ENCODE measurements at regions not wholly inside any gene's neighbourhood (a gene's known extent, or its start where the extent isn't known, plus 50 kb on each side); places are given as distances from the start of the nearest gene placed in this dataset.
"Not testable (repeated sequence)": the region's sequence is repeated elsewhere in the genome, so short reads cannot be mapped to it uniquely, and the experiment has no call there.

GRCh38 chr18:70636991-70637390 is 348.1 kb downstream of the SOCS6 start:
- no peak for DNase-seq

DNA sequence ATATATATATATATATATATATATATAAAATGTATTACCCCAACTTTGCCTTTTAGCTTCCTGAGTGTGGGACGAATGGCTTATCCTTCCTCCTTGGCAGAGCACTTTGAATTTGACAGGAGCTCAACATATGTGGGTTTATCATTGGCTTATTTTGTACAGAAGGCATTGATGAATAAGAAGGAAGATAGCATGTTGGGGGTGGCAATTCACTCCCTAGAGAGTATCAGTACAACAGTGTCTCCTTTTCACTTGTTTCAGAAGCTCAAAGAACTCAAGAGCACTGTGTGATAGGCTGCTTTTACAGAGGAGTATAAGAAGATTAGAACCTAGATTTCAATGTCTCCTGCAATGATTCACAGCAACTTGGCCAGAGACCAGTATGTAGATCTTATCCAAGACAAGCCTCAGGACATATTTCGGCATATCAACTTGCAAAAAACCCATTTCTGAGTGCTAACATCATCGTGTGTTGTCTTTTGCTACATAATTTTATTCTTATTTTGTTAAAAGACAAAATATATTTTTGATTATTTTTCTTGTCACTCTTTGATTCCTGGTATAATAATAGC is 345.8 kb downstream of the SOCS6 start:
- DNase-seq: no peak

GRCh38 chr18:70627182-70627802 is 338.4 kb downstream of the SOCS6 start:
- DNase-seq: no peak

DNA sequence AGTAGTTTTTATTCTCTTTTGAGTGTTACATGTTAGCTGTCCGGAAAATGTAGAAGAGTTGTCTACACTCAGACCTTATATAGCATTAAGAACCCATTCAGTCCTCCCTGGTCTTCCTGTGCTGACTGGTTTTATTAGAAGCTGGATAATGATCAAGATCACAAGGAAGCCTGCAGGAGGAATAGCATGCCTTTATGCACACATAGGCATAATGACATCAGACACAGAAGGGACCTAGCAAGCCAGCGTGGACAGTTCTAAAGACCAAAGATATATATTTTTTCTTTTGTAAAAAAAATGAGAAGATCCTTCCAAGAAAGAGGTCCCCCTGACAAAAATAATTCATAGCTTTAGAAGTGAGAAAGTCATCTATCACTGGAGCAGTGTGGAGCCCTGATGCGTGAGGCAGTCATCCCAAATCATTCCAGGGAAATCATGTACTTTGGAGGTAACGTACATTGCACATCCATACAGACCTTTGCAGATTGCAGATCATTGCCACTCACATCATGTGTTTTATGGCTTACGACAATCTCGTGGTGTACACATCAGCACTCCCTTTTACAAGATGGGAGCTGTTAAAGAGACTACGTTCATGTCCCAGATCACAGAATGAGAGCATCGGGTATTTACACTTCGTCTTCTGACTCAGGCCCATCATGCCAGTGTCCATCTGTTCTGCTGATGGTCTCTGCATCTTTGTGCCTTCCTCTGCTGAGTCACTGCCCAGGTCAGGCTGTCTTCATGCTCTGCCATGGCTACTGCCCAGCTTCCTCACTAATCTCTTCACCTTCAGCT is 334.0 kb downstream of the SOCS6 start:
- no peak for DNase-seq

GRCh38 chr18:70621710-70622109 is 332.9 kb downstream of the SOCS6 start:
- peak; percentile 63 for DNase-seq

GRCh38 chr18:70620837-70621612 is 332.2 kb downstream of the SOCS6 start:
- DNase-seq: no peak

DNA sequence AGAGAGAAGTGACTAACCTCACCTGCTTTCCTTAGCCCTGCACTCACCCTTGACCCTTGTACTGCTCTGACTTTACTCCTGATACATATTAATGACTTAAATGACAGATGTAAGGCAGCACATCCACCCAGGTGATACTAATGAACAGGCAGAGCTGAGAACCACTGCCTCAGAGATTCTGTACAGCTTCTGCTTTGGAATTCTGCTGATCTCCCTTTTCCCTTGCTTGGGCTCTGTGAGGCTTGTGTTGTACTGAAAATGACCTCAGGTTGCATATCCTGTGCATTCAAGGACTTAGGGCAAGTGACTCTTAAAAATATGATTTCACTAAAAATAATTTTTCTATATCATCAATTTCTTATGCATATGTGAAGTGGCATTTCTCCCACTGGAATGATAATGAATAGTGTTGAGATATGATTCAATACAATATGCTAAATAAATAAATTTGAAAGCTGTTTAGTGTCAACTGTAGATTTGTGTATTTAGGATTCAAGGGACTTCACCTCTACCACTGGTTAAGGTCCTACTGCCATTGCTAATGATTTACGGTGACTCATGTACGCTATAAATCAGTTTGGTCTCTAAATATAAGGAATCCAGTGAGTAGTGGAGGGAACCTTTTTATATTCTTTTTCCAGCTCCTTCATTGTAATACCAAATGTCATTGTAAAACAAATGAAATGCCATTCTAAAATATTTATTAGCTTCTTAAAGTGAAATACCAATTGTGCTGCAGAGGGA is 328.3 kb downstream of the SOCS6 start:
- no peak for DNase-seq

DNA sequence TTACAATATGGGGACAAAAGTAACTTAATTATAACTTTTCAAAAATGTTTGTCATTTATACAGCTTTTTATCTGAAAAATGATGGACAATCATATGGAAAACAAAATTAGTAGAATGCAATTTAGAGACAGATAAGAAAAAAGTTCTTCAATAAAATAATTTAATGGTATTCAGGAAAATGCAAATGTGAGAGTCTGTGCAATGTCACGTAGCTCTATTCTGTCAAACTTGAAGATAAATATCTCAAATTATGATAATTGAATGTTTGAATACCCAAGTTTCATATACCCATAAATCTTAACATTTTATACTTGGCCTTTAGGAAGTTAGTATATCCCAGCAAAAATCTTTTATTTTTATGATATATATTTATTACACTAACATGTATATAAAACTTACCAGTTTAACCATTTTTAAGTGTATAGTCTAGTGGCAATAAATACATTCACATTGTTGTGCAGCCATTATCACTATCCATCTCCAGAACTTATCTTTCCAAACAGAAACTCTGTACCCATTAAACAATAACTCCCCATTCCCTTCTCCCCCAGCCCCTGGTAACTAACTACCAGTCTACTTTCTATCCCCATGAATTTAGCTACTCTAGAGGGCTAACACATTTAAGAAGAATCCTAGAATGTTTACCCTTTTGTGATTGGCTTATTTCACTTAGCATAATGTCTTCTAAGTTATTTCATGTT is 311.5 kb downstream of the SOCS6 start:
- DNase-seq: no peak

- no peak for DNase-seq
Measured at GRCh38 chr18:70598406-70598805, 309.6 kb downstream of the SOCS6 start.

- DNase-seq: no peak
Measured at GRCh38 chr18:70582981-70583380, 294.1 kb downstream of the SOCS6 start.

DNA sequence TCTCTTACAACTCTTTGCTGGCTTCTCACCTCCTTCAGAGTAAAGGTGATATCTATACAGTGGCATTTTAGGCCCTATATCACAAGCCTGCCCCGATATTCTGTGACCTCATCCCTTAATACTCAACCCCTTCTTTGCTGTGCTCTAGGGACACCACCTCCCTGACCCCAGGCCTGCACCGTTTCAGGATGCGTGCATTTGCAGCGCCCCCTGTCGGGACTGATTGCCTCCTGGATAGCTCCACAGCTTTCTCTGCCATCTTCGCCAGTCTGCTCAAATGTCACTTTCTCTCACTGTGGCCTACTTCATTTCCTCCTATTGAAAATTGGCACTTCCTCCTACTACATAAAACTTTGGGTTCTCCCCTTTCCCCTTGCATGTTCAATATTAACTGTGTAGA is 289.6 kb downstream of the SOCS6 start:
- no peak for DNase-seq

DNA sequence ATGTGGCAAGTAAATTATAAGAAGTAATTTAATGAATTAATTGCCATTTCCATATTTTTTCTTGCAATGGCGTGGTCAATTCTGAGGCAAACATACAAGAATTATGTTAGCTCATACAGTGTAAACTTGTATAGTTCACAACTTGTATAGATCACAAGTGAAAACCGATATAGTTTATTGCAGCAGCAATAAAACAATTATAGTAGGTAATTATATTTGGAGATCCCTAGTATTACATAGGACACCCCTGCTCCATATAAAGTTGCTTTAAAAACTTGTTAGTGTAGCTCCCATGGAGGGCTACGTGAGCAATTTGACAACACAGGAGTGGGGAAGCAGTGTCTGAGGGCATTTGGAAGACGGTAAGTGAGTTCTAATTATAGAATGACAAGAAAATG is 288.2 kb downstream of the SOCS6 start:
- DNase-seq: no peak

DNA sequence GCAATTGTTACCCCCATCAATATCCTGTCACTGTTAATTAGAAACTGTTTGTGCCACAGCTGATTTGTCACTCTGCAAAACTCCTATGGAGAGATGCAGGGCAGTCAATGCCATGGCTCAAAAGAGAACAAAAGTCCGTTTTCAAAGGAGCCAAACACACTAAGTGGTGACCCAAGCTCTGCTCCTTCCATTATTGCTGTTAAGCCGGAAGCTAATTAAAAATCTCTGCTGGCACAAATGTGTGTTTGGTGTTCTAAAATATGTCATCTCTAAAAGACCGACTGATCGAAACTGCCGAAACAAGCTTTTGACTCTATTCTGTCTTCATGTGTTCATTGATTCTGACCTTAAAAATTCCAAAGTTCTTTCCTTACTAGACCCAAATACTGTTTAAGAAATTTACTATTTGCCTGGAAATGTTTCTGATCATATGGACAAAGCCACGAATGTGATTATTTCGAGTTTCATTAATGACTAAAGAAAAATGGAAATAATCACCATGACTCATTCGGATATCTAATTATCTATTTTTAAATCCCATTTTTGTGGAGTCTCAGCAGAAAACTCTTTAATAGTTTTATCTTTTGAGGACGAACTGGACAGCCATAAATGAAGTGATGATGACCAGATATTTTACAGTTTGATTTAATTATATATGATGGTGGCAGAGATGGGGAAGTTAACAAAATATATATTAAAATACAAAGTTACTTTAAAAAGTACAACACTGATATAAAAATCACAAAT is 287.6 kb downstream of the SOCS6 start:
- DNase-seq: no peak

GRCh38 chr18:70574951-70575350 is 286.1 kb downstream of the SOCS6 start:
- not testable (repeated sequence) for DNase-seq

DNA sequence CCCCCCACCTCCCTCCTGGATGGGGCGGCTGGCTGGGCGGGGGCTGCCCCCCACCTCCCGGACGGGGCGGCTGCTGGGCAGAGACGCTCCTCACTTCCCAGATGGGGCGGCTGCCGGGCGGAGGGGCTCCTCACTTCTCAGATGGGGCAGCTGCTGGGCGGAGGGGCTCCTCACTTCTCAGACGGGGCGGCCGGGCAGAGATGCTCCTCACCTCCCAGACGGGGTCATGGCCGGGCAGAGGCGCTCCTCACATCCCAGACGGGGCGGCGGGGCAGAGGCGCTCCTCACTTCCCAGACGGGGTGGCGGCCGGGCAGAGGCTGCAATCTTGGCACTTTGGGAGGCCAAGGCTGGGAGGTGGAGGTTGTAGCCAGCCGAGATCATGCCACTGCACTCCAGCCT is 280.8 kb downstream of the SOCS6 start:
- not testable (repeated sequence) for DNase-seq

DNA sequence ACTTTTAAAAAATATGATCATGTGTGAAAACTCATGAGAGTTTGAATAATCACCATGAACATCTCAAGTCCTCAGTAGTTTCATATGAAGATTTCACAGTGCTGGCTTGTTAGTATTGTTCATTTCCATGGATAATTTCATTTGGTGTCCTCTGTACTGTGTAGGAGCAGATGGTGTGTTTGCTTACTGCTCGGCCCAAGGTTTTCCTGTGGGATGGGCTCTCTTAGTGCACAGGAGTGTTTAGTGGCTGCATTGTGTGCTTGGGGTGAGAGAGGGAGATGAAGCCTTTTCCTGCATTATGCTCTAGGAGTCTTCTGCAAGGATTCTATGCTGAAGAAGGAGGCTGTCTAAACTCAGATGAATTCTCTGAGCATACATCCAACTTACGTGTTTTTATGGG is 270.6 kb downstream of the SOCS6 start:
- DNase-seq: no peak

- DNase-seq: no peak
Measured at GRCh38 chr18:70558371-70558770, 269.5 kb downstream of the SOCS6 start.

GRCh38 chr18:70554854-70555445 is 266.1 kb downstream of the SOCS6 start:
- no peak for DNase-seq

DNA sequence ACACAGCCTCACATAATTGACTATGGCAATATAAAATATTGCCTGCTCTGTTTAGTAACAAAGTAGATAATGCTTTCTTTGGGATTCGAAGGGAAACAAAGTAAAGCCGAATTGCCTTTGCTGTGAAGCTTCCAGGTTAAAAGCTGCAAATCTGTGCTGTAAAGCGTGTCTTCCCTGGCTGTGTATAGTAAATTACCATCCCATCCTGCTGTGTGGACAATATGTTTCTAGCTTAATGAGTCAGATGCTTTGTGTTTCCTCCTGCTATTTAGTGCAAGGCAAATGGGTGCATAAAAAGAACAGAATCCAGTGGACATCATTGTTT is 265.1 kb downstream of the SOCS6 start:
- no peak for DNase-seq

GRCh38 chr18:70553245-70553935 is 264.5 kb downstream of the SOCS6 start:
- no peak for DNase-seq

Data from activated effector memory CD4-positive, alpha-beta T cell treated with anti-CD3 and anti-CD28 coated beads, Interleukin-2, amount 50 U/mL, for 16 hours (primary cell).